ENCODE measurements at regions not wholly inside any gene's neighbourhood (a gene's known extent, or its start where the extent isn't known, plus 50 kb on each side); places are given as distances from the start of the nearest gene placed in this dataset.
"Not testable (repeated sequence)": the region's sequence is repeated elsewhere in the genome, so short reads cannot be mapped to it uniquely, and the experiment has no call there.

DNA sequence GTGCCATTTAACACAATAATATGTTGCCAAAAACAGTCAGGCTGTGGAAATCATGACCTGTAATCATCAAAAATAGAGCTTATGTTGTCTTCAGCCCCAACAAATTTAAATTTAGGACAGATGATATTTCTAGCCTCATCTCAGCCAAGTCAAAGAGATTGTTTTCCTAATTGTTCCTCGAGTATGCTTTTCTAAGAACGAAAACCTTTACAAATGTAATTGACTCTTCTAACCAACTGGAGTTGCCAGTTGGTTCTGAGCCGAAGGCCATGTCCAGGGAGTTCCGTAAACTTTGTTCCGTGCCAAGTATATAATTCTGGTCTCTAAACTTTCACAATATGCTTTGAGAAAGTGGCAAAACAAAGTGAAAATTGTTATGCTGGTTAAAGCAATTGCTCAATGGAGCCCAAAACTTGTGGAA, 160.8 kb downstream of the CEMIP2 start:
- peaks cover 4 to 7% (median 6%) of the 10 kb centered on the region in 3 donors for H3K9me3 Mint-ChIP-seq
- no peak overlapping the region for H3K27ac Mint-ChIP-seq
- no peaks in the 10 kb centered on the region for H3K36me3 Mint-ChIP-seq
- H3K4me3 Mint-ChIP-seq, result no peak overlapping the region
- H3K4me1 Mint-ChIP-seq, result no peaks in the 10 kb centered on the region
- H3K27me3 Mint-ChIP-seq, result no peaks in the 10 kb centered on the region

DNA sequence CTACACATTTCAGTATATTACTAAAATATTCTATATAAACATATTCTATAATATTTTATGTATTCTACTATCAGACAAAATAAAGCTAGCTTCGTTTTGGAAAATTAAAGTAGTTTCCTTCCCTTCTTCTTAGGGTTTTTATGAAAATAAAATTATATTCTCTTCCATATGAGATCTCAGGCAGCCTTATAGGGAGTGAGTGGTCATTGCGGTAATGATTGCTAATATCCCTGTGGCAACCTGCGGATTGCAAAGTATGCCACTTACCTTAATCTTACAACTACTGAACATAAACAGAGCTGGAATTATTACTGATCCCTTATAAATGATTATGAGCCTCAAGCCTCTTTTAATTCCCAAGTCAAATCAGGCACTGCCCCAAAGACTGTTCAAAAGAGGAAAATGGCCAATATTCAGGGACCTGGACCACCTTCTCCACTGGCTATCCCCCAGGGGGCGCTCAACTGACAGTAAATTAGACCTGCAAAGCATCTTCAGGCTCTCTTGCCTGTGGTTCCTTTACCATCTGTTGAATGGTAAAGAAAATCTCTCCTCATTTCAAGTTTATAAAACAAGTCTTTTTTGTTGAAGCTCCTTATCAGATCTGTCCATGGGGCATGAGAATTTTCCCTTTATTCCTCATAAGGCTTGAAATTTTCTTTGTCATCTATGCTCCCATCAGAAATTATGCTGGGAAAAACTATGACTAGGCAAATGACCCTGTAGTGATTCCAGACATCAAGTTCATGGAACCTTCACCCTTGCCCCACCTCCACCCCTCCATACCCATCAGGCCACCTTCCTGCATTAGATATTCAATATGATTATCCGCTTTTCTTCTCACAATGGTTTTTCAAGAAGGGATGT, 163.9 kb downstream of the CEMIP2 start:
- peaks cover 0 to 2% (median 0%) of the 10 kb centered on the region in 3 donors for H3K9me3 Mint-ChIP-seq
- no peak overlapping the region for H3K27ac Mint-ChIP-seq
- peaks cover 3% of the 10 kb centered on the region for H3K36me3 Mint-ChIP-seq
- H3K4me1 Mint-ChIP-seq, result no peaks in the 10 kb centered on the region
- no peaks in the 10 kb centered on the region for H3K27me3 Mint-ChIP-seq
- no peak overlapping the region for H3K4me3 Mint-ChIP-seq

- no peaks in the 10 kb centered on the region for H3K4me1 Mint-ChIP-seq
- peaks cover 2% of the 10 kb centered on the region for H3K27me3 Mint-ChIP-seq
- no peak overlapping the region for H3K27ac Mint-ChIP-seq
- no peak overlapping the region for H3K4me3 Mint-ChIP-seq
- peaks cover 3% of the 10 kb centered on the region for H3K36me3 Mint-ChIP-seq
- peaks cover 0 to 2% (median 0%) of the 10 kb centered on the region in 3 donors for H3K9me3 Mint-ChIP-seq
Measured at GRCh38 chr9:71602652-71603051, 165.7 kb downstream of the CEMIP2 start.

DNA sequence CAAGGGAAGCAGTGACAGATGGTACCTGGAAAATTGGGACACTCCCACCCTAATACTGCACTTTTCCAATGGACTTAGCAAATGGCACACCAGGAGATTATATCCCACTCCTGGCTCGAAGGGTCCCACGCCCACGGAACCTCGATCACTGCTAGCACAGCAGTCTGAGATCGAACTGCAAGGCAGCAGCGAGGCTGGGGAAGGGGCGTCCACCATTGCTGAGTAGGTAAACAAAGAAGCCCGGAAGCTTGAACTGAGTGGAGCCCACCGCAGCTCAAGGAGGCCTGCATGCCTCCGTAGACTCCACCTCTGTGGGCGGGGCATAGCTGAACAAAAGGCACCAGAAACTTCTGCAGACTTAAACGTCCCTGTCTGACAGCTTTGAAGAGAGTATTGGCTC, 172.6 kb downstream of the CEMIP2 start:
- H3K27ac Mint-ChIP-seq, H3K4me1 Mint-ChIP-seq, H3K27me3 Mint-ChIP-seq, H3K4me3 Mint-ChIP-seq, H3K36me3 Mint-ChIP-seq, H3K9me3 Mint-ChIP-seq: not testable (repeated sequence)

DNA sequence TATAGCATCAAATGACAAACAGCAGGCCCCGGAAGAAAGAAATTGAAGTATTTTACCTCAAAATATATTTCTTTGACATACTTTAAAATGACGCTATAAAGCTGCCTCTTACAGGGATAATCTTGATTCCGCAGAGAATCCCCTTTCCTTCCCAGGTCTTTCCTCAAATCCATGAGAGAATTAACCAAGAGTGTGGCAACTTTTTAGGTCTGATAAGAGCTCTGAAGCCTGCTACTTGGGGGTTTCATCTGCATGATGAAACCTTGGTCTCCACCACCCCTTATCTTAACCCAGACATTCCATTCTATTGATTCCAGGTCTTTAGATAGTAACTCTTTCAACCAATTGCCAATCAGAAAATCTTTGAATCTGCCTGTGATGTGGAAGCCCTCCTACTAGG, 173.8 kb downstream of the CEMIP2 start:
- peaks cover 0 to 3% (median 0%) of the 10 kb centered on the region in 3 donors for H3K4me1 Mint-ChIP-seq
- H3K36me3 Mint-ChIP-seq, result peaks cover 2% of the 10 kb centered on the region
- peaks cover 10% of the 10 kb centered on the region for H3K27me3 Mint-ChIP-seq
- no peak overlapping the region for H3K4me3 Mint-ChIP-seq
- no peaks in the 10 kb centered on the region for H3K9me3 Mint-ChIP-seq
- no peak overlapping the region for H3K27ac Mint-ChIP-seq

DNA sequence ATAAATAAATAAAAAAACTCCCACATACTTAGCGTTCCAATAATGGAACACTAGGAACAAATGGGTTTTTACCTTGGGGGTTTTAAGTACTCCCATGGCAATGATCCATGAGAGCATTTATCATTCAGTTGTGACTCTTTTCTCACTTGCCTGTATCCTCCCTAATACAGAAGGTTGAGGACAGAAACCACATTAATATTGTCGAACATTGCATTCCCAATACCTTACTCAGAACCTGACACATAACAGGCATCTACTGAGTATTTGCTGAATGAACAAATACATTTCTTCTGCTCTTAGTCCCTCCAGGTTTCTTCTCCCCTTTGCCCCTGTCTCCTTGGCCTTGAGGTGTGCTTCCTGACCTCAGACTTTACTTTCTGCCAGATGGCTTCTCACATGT, 175.9 kb downstream of the CEMIP2 start:
- peaks cover 0 to 3% (median 0%) of the 10 kb centered on the region in 3 donors for H3K4me1 Mint-ChIP-seq
- no peak overlapping the region for H3K27ac Mint-ChIP-seq
- peaks cover 2% of the 10 kb centered on the region for H3K36me3 Mint-ChIP-seq
- H3K4me3 Mint-ChIP-seq, result no peak overlapping the region
- H3K27me3 Mint-ChIP-seq, result peaks cover 10% of the 10 kb centered on the region
- no peaks in the 10 kb centered on the region for H3K9me3 Mint-ChIP-seq

DNA sequence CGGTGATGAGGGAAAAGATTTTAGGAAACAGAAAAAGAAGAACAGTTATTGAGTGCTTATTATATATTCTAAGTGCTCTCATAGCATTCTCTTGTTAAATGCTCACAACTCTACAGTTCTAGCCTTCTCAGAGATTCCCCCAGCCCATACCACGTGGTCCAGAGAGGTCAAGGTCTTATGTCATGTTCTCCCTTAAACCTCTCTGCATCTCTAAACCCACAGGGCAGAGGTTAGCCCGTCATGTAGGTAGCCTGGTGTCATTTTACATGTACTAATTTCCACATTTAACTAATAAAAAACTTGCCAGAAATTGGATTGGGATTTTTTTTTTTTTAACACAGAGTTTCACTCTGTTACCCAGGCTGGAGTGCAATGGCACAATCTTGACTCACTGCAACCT, 178.0 kb downstream of the CEMIP2 start:
- no peak overlapping the region for H3K27ac Mint-ChIP-seq
- H3K36me3 Mint-ChIP-seq, result no peaks in the 10 kb centered on the region
- H3K9me3 Mint-ChIP-seq, result no peaks in the 10 kb centered on the region
- H3K4me1 Mint-ChIP-seq, result no peaks in the 10 kb centered on the region
- H3K27me3 Mint-ChIP-seq, result peaks cover 10% of the 10 kb centered on the region
- H3K4me3 Mint-ChIP-seq, result no peak overlapping the region

- Mint-ChIP-seq H3K9me3 (no peaks in the 10 kb centered on the region), H3K4me3 (no peak overlapping the region)
Measured at GRCh38 chr9:71589612-71590011, 178.7 kb downstream of the CEMIP2 start.

GRCh38 chr9:71587576-71588362, 180.5 kb downstream of the CEMIP2 start:
- Mint-ChIP-seq H3K4me1 (no peaks in the 10 kb centered on the region), H3K9me3 (no peaks in the 10 kb centered on the region), H3K4me3 (no peak overlapping the region), H3K27me3 (peaks cover 6% of the 10 kb centered on the region), H3K27ac (no peak overlapping the region), H3K36me3 (no peaks in the 10 kb centered on the region)

More at GRCh38 chr9:71589612-71590011, 178.7 kb downstream of the CEMIP2 start:
- Mint-ChIP-seq H3K27ac (no peak overlapping the region), H3K36me3 (no peaks in the 10 kb centered on the region), H3K27me3 (peaks cover 10% of the 10 kb centered on the region), H3K4me1 (no peaks in the 10 kb centered on the region)

DNA sequence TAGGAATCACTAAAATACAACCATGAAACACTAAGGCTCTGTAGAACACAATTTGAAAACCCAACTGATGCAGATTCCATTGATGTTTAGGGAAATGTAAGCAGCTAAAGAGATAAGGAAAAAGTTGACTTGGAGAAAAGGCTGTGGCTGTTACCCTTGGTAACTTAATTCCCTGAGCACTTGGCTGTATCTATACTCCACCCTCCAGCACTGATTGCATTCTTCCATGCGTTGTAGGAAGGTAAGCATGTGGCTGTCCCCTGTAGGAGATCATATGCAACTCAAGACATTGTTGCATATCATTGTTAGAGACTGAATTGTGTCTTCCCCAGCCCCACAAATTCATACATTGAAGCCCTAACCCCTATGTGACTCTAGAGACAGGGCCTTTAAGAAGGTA, 184.5 kb downstream of the CEMIP2 start:
- H3K27me3 Mint-ChIP-seq, result no peaks in the 10 kb centered on the region
- no peaks in the 10 kb centered on the region for H3K9me3 Mint-ChIP-seq
- no peaks in the 10 kb centered on the region for H3K36me3 Mint-ChIP-seq
- no peak overlapping the region for H3K27ac Mint-ChIP-seq
- no peaks in the 10 kb centered on the region for H3K4me1 Mint-ChIP-seq
- no peak overlapping the region for H3K4me3 Mint-ChIP-seq

DNA sequence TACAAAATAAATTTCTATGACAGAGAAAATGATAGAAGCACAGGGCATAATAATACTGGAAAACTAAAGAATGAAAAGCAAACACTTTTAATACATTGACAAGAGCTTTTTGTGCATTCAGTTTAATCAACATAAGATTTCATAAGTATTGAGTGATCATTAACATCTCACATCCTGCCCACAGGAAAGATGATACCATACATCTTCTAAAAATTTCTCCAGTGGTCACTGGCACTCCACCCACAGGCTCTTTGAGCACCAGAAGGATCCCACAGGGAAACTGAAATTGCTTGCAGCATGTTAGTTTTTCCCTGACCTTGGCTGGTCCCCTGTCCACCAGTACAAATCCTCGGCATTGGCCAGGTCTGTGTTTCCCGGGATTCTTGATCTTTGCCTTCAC, 186.0 kb downstream of the CEMIP2 start:
- Mint-ChIP-seq H3K27me3 (peaks cover 4% of the 10 kb centered on the region), H3K27ac (no peak overlapping the region), H3K4me3 (no peak overlapping the region), H3K4me1 (no peaks in the 10 kb centered on the region), H3K9me3 (no peaks in the 10 kb centered on the region), H3K36me3 (no peaks in the 10 kb centered on the region)

- Mint-ChIP-seq H3K27ac (no peak overlapping the region), H3K36me3 (no peaks in the 10 kb centered on the region), H3K4me1 (no peaks in the 10 kb centered on the region), H3K4me3 (no peak overlapping the region), H3K9me3 (no peaks in the 10 kb centered on the region), H3K27me3 (peaks cover 6% of the 10 kb centered on the region)
Measured at GRCh38 chr9:71581101-71581500, 187.2 kb downstream of the CEMIP2 start.

- H3K4me1 Mint-ChIP-seq, result peaks cover 0 to 6% (median 5%) of the 10 kb centered on the region in 3 donors
- H3K27me3 Mint-ChIP-seq, result no peaks in the 10 kb centered on the region
- no peak overlapping the region for H3K27ac Mint-ChIP-seq
Measured at GRCh38 chr9:71571186-71571585, 197.1 kb downstream of the CEMIP2 start.

GRCh38 chr9:71567890-71568289, 200.4 kb downstream of the CEMIP2 start:
- Mint-ChIP-seq H3K4me3 (no peak overlapping the region), H3K9me3 (no peaks in the 10 kb centered on the region), H3K27ac (no peak overlapping the region), H3K36me3 (no peaks in the 10 kb centered on the region), H3K27me3 (peaks cover 12% of the 10 kb centered on the region), H3K4me1 (peaks cover 0 to 6% (median 5%) of the 10 kb centered on the region in 3 donors)

More at GRCh38 chr9:71571186-71571585, 197.1 kb downstream of the CEMIP2 start:
- no peak overlapping the region for H3K4me3 Mint-ChIP-seq
- no peaks in the 10 kb centered on the region for H3K36me3 Mint-ChIP-seq
- H3K9me3 Mint-ChIP-seq, result no peaks in the 10 kb centered on the region

GRCh38 chr9:71562140-71562539, 206.2 kb downstream of the CEMIP2 start:
- Mint-ChIP-seq H3K9me3 (no peaks in the 10 kb centered on the region), H3K4me1 (no peaks in the 10 kb centered on the region), H3K4me3 (no peak overlapping the region), H3K36me3 (no peaks in the 10 kb centered on the region), H3K27me3 (peaks cover 19% of the 10 kb centered on the region), H3K27ac (no peak overlapping the region)

Measured in IgD-negative memory B cell (primary cell).